HT-29 (cell line): ENCODE measurements at regions not wholly inside any gene's neighbourhood (a gene's known extent, or its start where the extent isn't known, plus 50 kb on each side); places are given as distances from the start of the nearest gene placed in this dataset.
"Not testable (repeated sequence)": the region's sequence is repeated elsewhere in the genome, so short reads cannot be mapped to it uniquely, and the experiment has no call there.

Source experiments
- DNase-seq: peaks from one replicate; pipeline ENCODE4 v3.0.0-alpha.2; 2015; ENCODE audit warnings: low spot score

DNA sequence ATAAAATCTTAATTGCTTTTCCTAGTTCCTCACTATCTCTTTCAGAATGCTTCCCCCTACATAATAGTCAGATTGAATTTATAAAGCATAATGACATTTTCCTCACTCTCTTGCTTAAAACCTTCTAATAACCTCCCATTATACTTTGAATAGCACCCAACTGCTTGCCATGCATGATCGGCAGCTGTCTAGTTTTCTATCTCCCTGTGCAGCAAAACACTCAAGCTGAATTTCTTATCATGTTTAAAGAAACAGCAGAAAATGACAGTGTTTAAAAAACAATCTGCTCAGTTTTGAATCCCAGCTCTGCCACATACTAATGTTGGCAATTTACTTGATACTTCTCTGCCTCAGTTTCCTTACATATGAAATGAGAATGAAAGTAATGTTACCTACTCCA, 947.1 kb upstream of the HS3ST1 start:
- DNase-seq: no peak

DNA sequence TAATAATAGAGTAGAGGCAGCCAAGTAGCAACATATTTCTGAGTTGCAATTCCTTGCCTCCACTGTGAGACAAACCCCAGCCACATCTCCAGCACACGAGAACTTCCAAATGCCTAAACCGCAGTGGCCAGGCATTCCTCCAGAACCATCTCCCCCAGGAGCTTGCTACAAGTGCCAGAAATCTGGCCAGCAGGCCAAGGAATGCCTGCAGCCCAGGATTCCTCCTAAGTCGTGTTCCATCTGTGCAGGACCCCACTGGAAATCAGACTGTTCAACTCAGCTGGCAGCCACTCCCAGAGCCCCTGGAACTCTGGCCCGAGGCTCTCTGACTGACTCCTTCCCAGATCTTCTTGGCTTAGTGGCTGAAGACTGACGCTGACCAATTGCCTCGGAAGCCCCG, 937.2 kb upstream of the HS3ST1 start:
- not testable (repeated sequence) for DNase-seq

DNA sequence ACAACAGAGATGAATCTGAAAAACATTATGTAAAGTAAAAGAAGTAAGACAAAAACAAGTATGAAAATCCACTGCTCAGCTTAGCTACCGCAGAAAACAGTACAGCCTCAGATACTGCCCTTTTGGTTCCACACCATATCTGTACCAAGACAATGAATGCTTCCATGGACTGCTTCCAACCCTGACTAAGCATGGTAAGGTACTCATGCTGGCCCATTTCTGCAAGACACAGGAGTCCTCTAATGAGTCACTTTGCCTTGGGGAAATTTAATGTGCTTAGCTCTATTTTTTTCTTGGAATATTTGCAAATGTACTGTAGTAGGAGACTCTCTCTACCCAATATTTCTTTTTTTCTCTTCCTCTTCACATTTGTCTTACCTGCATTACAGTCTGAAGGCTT, 931.7 kb upstream of the HS3ST1 start:
- no peak for DNase-seq

DNA sequence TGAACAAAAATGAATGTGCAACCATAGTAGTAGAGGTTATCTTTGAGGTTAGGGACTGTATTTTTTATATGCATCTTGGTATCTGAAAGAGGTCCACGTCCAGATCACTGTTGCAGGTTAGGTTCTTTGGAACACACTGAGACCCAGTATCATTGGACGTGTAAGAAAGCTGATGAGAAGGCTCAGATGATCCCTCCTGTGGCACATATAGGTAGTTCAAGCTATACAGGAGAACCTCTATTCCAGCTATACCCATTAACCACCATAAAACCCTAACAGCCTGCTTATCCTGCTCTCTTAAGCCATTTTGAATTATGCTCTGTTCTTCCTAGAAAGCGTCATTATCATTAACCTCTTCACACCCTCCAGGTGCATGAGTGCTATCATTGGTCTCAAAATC, 930.7 kb upstream of the HS3ST1 start:
- DNase-seq: peak; percentile 20

DNA sequence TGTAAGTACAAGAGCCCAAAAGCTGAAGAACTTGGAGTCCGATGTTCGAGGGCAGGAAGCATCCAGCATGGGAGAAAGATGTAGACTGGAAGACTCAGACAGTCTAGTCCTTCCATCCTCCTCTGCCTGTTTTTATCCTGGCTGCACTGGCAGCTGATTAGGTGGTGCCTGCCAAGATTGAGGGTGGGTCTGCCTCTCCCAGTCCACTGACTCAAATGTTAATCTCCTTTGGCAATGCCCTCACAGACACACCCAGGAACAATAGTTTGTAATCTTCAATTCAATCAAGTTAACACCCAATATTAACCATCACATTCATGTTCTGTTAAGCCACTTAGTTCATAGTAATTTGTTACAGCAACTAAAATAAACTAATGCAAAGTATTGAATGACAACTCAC, 904.4 kb upstream of the HS3ST1 start:
- not testable (repeated sequence) for DNase-seq

DNA sequence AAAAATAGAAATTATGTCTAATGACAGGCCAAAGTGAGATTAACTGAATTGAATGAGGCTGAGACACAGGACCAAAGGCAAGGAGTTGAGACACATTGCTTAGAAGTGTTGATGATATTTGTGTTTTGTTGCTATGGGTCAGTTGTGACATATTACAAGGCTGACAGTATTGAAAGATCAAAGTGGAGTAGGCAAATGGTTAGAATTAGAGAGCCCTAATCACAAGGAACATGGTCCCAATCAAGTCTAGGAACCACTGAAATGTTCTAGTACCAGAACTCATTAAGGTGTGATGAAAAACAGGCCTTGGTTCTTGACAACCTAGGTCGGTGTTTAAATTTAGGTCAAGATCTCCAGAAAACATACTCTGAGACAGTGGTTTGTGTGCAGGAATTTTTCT, 896.3 kb upstream of the HS3ST1 start:
- no peak for DNase-seq

DNA sequence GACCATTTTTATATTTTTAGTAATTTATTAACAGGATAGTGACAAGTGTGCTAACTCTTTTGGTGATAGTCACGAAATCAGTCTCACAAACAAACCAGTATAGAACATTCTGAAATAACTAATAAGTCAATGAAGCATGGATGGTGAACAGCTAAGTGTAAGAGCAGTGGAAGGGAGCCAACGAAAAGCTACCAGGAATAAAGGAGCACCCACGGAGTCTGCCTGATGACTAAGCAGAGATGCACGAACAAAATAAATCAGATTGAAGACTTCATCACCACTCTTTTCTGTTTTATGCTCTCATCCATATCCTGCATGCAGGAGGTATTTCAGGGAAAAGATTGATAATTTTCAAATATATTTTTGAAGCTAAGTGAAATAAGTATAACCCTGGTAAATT, 891.1 kb upstream of the HS3ST1 start:
- no peak for DNase-seq

DNA sequence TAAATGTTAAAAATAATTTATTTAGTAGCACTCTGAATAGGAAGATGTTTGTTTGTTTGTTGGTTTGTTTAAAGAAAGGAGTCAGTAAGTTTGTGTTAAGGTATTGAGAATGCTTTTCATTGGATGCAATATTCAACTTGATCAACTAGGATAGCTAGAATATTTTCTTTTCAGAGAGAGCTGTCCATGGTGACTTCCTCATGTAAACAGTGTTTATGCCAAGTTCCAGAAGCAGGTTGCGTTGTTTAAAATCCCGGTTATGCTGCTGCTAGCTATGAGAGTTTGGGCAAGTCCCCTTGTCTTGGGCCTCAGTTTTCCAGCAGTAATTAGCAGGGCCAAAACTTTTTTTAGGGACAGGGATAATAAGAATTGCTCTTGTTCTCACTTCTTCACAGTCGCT, 876.2 kb upstream of the HS3ST1 start:
- no peak for DNase-seq

DNA sequence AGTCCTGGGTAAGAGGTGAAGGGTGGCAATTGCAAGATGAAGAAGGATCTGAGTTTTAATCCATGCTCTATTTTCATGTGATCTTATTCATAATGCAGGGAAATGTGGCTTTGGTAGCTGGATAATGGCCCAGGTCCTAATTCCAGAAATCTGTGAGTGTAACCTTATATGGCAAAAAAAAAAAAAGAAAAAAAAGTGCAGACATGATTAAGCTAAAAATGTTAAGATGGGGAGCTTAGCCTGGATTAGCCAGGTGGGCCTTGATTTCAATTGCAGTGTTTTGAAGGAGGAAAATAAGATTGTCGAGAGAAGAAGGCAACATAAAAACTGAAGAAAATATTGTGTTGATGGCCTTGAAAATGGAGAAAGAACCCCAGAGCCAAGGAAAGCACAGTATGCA, 867.7 kb upstream of the HS3ST1 start:
- DNase-seq: no peak

DNA sequence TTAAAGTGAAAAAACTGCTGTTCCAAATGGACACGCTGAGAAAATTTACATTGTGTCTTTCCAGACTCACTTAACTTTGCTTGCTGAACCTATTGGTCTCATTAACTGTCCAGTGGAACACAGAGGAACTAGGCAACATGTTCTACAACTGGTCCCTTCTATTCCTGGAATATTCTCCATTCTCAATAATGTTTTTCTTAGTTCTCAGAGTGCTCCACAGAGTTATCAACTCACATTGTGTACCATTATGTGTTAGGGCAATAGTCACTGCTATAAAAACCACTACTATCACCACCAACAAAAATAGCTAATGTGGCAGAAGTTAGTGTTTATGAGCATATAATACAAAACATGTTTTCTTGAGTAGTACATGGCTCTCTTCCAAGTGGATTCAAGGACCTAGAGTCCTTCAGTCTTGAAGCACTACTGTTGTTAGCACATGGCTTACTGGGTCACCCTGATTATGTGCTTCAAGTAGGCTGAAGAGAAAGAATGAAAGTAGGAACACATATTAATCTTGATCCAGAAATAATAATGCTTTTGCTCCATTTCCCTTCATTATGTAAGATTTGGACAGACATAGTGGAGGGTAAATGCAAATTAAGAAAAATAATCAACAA, 865.3 kb upstream of the HS3ST1 start:
- no peak for DNase-seq

DNA sequence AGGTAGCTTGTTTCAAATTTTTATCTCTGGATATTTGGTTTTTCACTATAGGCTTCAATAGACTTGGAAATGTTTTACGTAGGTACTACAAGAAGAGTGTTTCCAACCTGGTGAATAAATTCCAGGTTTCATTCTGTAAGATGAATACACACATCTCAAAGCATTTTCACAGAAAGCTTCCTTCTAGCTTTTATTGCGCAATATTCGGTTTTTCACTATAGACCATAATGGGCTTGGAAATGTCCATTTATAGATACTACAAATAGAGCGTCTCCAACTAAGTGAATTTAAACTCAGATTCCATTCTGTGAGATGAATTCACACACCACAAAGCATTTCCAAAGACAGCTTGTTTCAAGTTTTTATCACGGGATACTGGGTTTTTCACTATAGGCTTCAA, 857.7 kb upstream of the HS3ST1 start:
- no peak for DNase-seq

DNA sequence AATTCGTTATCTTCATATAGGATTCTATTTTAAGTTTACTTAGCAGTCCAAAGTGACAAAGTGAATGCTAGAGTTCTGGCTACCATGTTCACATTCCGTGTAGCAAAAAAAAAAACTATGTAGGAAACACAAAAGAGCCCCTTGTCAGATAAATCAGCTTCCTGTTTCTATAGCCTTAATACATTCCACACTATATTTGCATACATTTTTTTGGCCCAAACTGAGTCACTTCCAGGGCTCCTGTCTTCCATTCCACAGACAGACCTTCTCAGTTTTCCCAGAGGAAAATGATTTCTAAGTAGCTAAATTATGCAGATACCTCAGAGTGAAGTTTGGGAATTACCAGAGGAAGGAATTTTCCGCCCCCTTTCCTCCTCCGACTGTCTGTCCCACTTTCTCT, 841.9 kb upstream of the HS3ST1 start:
- no peak for DNase-seq

DNA sequence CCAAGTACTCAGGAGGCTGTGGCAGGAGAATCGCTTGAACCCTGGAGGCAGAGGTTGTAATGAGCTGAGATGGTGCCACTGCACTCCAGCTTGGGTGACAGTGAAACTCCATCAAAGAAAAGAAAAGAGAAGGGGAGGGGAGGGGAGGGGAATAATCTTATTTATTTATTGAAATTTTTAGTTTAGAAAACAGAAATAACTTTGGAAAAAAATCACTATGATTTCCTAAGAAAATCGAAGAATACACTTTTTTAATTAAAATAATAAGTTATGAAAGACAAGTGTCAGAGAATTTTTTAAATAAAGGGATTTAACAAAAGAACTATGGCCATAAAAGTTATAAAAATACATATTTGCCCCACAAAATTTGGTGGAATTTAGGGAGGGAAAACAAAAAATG, 836.9 kb upstream of the HS3ST1 start:
- no peak for DNase-seq

DNA sequence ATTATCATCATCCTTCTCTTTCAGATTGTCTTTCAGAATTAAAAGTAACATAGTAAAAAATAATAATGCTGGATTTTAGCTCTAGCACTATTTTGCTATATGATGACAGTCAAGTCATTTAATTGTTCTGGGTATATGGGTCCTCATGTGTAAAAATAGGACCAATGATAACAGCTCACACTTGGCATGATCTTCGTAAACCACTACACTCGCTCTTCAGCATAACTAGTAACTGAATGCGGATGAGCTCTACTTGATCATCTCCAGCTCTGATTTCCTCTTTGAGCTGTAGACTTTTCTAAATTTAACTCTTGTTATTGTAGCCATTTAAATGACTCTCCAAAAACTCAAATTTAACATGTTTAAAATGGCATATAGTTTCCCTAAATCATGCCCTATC, 831.8 kb upstream of the HS3ST1 start:
- no peak for DNase-seq

DNA sequence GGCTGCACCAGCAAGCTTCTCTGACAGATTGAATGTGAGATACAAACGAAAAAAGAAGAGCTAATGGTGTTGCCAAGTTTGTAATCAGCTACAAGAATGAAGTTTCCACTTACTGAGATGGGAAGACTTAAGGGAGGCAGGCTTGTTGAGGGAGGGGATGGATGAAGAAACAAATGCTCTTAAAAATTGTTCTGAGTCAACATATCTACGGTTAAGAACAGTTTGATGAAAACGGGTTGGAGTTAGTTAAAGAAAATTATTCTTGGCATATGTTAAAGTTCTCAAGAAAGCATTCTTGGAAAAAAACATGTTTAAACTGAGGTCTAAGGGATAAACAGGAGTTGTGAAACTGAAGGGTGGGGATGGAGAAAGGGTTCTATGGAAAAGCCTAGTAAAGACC, 816.3 kb upstream of the HS3ST1 start:
- DNase-seq: no peak

DNA sequence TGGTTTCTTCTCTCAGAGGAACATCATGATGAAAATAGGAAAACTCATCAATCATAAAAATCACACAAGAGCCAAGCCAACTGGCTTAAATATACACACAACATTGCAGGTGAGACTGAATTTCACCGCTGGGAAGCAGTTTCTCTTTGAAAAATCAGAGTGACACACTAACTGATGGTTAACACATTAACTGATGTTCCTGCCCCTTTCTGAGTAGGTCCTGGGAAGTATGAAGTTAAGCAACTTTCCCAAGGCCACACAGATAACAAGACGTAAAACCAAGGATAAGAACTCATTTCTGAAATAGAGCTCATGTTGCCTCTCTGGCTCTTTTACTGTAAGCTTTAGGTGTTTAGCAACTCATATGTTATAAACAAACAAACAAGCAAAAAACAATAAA, 813.7 kb upstream of the HS3ST1 start:
- no peak for DNase-seq

DNA sequence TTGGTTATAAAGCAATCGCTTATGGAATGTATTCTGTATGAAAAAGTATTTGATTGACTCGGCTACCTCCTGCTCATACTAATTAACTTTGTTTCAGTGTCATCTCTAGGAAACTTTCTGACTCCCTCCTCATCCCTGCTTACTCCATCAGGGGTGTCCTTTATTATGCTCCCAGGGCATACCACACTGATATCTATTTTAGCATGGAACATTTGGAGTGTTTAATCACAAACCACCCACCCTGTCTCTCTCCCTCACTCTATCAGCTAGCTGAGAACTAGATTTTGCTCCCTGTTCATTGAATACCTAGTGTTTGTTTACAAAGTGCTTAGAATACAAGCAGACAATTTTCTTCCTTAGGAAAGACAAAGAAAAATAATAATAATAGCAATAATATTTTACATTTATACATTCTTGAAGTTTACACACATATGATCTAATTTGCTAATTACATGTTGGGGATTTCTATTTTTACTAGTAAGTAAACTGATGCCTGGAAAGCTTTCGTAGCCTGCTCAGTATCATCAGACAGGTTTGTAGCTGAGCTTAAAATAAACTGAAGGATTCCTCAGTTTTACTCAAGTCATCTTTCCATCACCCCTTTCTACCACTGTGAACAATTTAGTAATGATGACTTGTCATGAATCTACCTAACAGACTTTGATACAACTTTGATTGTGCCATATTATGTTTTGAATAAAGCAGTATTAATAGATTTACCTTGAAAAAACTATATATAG, 811.4 kb upstream of the HS3ST1 start:
- no peak for DNase-seq

DNA sequence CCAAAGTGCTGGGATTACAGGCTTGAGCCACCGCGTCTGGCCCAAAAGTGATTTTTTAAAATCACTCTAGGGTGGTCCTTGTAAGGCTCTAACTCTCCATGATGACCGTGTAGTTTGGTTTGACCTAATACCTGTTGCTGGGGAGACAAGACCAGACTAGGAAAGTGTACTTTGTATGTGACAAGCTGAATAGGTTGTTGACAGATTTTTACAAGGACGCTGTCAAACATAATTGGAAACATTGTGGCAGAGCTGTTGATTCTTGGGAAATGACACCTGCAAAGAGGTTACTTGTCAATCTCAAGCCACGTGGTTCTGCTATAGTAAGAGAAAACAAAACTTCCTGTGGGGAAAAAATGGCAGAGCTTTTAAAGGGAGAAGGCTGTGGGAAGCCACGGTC, 802.4 kb upstream of the HS3ST1 start:
- DNase-seq: no peak

DNA sequence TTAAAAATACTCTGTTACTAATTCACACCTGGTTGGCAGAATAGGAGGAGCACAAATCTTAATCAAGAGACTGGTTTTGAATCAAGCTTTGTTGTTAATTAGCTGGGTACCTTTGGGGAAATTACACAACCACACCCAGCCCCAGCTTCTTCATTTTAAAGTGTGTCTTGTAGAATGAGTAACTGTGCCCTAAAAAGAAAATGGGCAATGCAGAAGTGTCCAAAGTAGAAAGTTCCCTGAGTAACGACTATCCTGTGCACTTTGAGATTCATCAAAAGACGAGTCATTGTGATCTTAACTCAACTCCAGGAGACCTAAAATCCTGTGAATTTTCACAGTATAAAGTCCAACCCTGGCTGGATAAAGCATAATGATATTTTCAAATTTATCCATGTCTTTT, 792.3 kb upstream of the HS3ST1 start:
- no peak for DNase-seq

DNA sequence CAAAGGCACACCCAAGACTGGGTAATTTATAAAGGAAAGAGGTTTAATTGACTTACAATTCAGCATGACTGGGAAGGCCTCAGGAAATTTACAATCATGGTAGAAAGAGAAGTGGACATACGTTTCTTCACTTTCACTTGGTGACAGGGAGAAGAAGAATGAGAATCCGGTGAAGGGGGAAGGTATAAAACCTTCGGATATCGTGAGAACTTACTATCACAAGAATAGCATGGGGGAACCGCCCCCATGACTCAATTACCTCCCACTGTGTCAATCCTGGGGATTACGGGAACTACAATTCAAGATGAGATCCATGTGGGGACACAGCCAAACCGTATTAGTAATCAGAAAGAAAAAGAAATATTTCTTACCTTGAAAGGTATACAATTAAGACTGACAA, 782.9 kb upstream of the HS3ST1 start:
- DNase-seq: no peak

DNA sequence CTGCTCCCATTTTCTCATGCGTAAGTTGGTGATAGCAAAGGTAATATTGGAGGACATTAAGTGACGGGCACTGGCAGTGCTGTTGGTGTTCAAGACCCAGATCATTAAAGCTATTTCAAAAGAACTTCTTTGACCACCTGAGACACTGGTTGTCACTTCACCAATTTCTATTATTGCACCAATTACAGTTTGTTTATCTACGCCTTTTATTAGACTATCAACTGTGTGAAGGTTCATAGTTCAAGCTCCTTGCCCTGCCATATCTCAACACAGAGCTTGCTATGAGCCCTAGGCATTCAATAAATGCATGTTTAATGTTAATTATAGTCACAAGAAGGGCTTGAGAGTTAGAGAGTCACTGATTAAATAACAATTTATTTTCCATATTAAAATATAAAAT, 778.7 kb upstream of the HS3ST1 start:
- no peak for DNase-seq

DNA sequence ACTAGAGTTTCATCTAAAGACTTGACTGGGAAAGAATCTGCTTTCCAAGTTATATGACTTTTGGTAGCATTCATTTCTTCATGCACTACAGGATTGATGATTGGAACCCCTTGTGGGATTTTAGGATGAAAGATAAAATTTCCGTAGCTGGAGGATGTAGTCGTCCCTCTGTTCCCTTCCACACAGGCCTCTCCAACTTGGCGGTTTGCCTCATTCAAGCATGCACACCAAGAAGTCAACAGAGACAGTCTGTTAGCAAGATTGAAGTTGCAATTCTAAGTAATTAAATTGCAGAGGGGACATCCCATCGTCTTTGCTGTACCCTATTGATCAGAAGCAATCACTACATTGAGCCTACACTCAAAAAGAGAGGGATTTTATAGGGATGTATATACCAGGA, 777.4 kb upstream of the HS3ST1 start:
- DNase-seq: no peak

DNA sequence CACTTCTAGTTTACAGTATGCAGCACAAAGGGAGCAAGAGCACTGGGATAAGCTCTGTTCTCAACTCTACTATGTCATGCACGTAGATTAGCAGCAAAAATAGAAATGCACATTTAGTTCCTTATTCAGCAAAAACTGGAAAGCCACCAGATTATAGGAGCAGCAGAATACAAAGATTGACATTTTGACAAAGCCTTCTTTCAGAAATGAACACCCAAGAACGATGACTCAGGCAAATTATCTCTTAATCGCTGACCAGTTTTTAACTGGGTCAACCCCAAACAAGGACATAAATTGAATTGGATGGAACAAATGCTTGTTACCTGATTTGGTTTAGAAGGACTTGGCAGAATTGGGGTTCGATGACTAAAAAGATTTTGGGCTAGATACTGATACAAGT, 775.3 kb upstream of the HS3ST1 start:
- no peak for DNase-seq

DNA sequence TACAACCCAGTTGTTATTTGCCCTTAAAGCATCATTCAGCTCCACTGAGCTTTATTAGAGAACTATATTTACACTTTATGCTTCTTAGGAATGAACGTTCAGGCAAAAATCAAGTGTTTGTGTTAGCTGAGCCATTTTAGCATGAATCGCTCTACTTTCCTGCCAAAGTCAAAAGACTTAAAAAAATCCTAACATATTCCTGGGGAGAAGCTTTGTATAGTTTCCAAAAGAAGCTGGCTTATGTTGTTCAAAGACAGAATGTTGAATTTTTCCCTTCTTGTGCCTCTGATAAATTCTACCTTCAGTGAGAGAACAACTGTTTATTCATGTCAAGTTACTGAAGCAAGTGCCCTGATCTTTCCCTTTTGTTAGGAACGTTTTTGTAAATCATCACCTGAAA, 771.5 kb upstream of the HS3ST1 start:
- no peak for DNase-seq
